Keratinocyte (primary cell): ENCODE measurements at regions not wholly inside any gene's neighbourhood (a gene's known extent, or its start where the extent isn't known, plus 50 kb on each side); places are given as distances from the start of the nearest gene placed in this dataset.

ENCODE experiments used
- CTCF ChIP-seq, 3 experiments: IDR thresholded peaks in 1 of 3; conservative IDR thresholded peaks in 1 of 3; optimal IDR thresholded peaks in 1 of 3; 2 replicates in 2 of 3; 3 replicates in 1 of 3; pipeline versions ENCODE3 to v1.5.1; 2011; ENCODE audit warnings: low read length in 3 of 3, mild to moderate bottlenecking in 3 of 3, moderate library complexity in 2 of 3, control low read depth in 1 of 3, inconsistent platforms in 1 of 3; ENCODE audit not compliant: insufficient read depth in 2 of 3; ENCODE audit errors: extremely low read depth in 1 of 3
- EZH2 ChIP-seq: IDR thresholded peaks from one replicate; pipeline ENCODE4 v1.6.1; 2012; ENCODE audit warnings: inconsistent platforms, mild to moderate bottlenecking, low read length, moderate library complexity

GRCh38 chr6:144466716-144467115, 181.6 kb downstream of the UTRN start:
- TF ChIP-seq EZH2 (no peak), CTCF (optimal IDR thresholded peaks at IDR 0.05 in 1 of 3, IDR thresholded peaks at IDR 0.05 in 1 of 3, conservative IDR thresholded peaks at IDR 0.05 in 1 of 3; ENCODE audit: extremely low read depth in 1 of 3, insufficient read depth in 2 of 3, low read length in 3 of 3) (no peak)
